ENCODE measurements at regions not wholly inside any gene's neighbourhood (a gene's known extent, or its start where the extent isn't known, plus 50 kb on each side); places are given as distances from the start of the nearest gene placed in this dataset.

GRCh38 chr20:3330046-3330741 is 77.3 kb downstream of the DNAAF9 start:
- POLR2A ChIA-PET = no interaction called here
- CTCF ChIA-PET (ENCODE audit: low intra/inter-chr PET ratio) = no interaction called here

More at GRCh38 chr20:3330046-3330741, 77.3 kb downstream of the DNAAF9 start:
- no peak overlapping the region for H3K4me3 ChIP-seq
- H3K79me2 ChIP-seq (ENCODE audit: control insufficient read depth, insufficient read depth, low read length) = no peaks in the 10 kb centered on the region
- no peaks in the 10 kb centered on the region for H3K36me3 ChIP-seq (ENCODE audit: control insufficient read depth, insufficient read depth, low read length)
- in situ Hi-C loops (cut with MboI) (no loop called here), intact Hi-C loops (cut with micrococcal nuclease) (no loop called here)
- no peaks in the 10 kb centered on the region; the same call in 1 of the 2 replicates for H4K20me1 ChIP-seq (replicated peaks; ENCODE audit: control insufficient read depth, insufficient read depth, low read length)
- no peaks in the 10 kb centered on the region for H3K9me1 ChIP-seq (ENCODE audit: control insufficient read depth, insufficient read depth, low read length)
- 55% methylated on average over 4 of the region's 4 CpGs for WGBS (ENCODE audit: insufficient coverage, low coverage, missing lambda C conversion rate)
- no peak overlapping the region for H3K27ac ChIP-seq (ENCODE audit: extremely low read depth, low read depth, low read length)
- no peaks in the 10 kb centered on the region for H3K4me1 ChIP-seq (replicated peaks in 1 of 2; ENCODE audit: control insufficient read depth in 2 of 2, insufficient read depth in 2 of 2, low read length in 2 of 2)
- ATAC-seq = peak; percentile 42; the same call in 1 of the 3 replicates
- DNase-seq (ENCODE audit: extremely low read depth in 1 of 4, low spot score in 3 of 4) = no peak
- TF ChIP-seq ZNF780A (CRISPR knock-in tag; IDR thresholded peaks at IDR 0.05) = no peak
- no peak for TF ChIP-seq NCOR1 (IDR thresholded peaks at IDR 0.05)
- TF ChIP-seq MTA1 (IDR thresholded peaks at IDR 0.05; ENCODE audit: borderline replicate concordance) = no peak
- TF ChIP-seq, protein P1, sequence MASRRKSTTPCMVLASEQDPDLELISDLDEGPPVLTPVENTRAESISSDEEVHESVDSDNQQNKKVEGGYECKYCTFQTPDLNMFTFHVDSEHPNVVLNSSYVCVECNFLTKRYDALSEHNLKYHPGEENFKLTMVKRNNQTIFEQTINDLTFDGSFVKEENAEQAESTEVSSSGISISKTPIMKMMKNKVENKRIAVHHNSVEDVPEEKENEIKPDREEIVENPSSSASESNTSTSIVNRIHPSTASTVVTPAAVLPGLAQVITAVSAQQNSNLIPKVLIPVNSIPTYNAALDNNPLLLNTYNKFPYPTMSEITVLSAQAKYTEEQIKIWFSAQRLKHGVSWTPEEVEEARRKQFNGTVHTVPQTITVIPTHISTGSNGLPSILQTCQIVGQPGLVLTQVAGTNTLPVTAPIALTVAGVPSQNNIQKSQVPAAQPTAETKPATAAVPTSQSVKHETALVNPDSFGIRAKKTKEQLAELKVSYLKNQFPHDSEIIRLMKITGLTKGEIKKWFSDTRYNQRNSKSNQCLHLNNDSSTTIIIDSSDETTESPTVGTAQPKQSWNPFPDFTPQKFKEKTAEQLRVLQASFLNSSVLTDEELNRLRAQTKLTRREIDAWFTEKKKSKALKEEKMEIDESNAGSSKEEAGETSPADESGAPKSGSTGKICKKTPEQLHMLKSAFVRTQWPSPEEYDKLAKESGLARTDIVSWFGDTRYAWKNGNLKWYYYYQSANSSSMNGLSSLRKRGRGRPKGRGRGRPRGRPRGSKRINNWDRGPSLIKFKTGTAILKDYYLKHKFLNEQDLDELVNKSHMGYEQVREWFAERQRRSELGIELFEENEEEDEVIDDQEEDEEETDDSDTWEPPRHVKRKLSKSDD (conservative IDR thresholded peaks at IDR 0.05; ENCODE audit: low read length) = no peak
- TF ChIP-seq CBFA2T3 (IDR thresholded peaks at IDR 0.05) = no peak
- TF ChIP-seq COPS2 (conservative IDR thresholded peaks at IDR 0.05) = no peak
- TF ChIP-seq, protein P2, sequence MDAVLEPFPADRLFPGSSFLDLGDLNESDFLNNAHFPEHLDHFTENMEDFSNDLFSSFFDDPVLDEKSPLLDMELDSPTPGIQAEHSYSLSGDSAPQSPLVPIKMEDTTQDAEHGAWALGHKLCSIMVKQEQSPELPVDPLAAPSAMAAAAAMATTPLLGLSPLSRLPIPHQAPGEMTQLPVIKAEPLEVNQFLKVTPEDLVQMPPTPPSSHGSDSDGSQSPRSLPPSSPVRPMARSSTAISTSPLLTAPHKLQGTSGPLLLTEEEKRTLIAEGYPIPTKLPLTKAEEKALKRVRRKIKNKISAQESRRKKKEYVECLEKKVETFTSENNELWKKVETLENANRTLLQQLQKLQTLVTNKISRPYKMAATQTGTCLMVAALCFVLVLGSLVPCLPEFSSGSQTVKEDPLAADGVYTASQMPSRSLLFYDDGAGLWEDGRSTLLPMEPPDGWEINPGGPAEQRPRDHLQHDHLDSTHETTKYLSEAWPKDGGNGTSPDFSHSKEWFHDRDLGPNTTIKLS (IDR thresholded peaks at IDR 0.05; ENCODE audit: borderline replicate concordance, low read depth) = no peak
- TF ChIP-seq, protein P3, sequence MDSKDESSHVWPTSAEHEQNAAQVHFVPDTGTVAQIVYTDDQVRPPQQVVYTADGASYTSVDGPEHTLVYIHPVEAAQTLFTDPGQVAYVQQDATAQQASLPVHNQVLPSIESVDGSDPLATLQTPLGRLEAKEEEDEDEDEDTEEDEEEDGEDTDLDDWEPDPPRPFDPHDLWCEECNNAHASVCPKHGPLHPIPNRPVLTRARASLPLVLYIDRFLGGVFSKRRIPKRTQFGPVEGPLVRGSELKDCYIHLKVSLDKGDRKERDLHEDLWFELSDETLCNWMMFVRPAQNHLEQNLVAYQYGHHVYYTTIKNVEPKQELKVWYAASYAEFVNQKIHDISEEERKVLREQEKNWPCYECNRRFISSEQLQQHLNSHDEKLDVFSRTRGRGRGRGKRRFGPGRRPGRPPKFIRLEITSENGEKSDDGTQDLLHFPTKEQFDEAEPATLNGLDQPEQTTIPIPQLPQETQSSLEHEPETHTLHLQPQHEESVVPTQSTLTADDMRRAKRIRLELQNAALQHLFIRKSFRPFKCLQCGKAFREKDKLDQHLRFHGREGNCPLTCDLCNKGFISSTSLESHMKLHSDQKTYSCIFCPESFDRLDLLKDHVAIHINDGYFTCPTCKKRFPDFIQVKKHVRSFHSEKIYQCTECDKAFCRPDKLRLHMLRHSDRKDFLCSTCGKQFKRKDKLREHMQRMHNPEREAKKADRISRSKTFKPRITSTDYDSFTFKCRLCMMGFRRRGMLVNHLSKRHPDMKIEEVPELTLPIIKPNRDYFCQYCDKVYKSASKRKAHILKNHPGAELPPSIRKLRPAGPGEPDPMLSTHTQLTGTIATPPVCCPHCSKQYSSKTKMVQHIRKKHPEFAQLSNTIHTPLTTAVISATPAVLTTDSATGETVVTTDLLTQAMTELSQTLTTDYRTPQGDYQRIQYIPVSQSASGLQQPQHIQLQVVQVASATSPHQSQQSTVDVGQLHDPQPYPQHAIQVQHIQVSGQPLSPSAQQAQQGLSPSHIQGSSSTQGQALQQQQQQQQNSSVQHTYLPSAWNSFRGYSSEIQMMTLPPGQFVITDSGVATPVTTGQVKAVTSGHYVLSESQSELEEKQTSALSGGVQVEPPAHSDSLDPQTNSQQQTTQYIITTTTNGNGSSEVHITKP (IDR thresholded peaks at IDR 0.05; ENCODE audit: partially characterized antibody) = no peak
- TF ChIP-seq MAFK (IDR thresholded peaks at IDR 0.05; ENCODE audit: low read length) = no peak
- no peak for TF ChIP-seq POLR2A (conservative IDR thresholded peaks at IDR 0.05)
- TF ChIP-seq PPARD (CRISPR knock-in tag; IDR thresholded peaks at IDR 0.05) = no peak
- TF ChIP-seq ZNF778 (CRISPR knock-in tag; IDR thresholded peaks at IDR 0.05) = no peak
- no peak for TF ChIP-seq SREBF1 (IDR thresholded peaks at IDR 0.05; ENCODE audit: borderline replicate concordance, low read depth, low read length)
- no peak for TF ChIP-seq PYGO2 (tag; IDR thresholded peaks at IDR 0.05)
- no peak for TF ChIP-seq CBX2 (IDR thresholded peaks at IDR 0.05; ENCODE audit: insufficient read depth, low read length, poor library complexity, severe bottlenecking)
- no peak overlapping the region for H3K9ac ChIP-seq (ENCODE audit: insufficient read depth in 1 of 2, low read depth in 2 of 2, low read length in 2 of 2)
- H3K4me2 ChIP-seq (ENCODE audit: insufficient read depth, low read length) = no peak overlapping the region
- no peak for FAIRE-seq
- no peaks in the 10 kb centered on the region for H3K9me3 ChIP-seq (replicated peaks; ENCODE audit: control insufficient read depth, insufficient read depth, low read depth, low read length)
- no peaks in the 10 kb centered on the region for H3K27me3 ChIP-seq (ENCODE audit: control insufficient read depth in 2 of 2, insufficient read depth in 2 of 2, low read length in 2 of 2)
- H2AFZ ChIP-seq (ENCODE audit: low read depth, low read length) = no peak overlapping the region
- BruUV-seq (replicated peaks) = no TSS peak
